ENCODE measurements at regions not wholly inside any gene's neighbourhood (a gene's known extent, or its start where the extent isn't known, plus 50 kb on each side); places are given as distances from the start of the nearest gene placed in this dataset.

DNA sequence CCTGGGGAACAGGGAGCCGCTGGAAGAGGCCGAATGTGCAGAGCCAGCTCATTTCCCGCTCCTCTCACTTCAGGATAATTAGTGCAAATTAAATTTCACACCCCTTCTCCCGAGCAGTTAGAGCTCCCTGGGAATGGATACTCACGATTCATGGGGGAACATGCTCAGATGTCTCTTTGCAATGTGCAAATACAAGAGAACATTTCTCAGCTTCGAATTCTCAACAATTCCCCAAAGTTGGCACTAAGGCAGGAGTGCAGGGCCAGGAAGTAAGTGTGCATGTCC, 54.9 kb downstream of the CAMK2N1 start:
- TF ChIP-seq, protein P1, sequence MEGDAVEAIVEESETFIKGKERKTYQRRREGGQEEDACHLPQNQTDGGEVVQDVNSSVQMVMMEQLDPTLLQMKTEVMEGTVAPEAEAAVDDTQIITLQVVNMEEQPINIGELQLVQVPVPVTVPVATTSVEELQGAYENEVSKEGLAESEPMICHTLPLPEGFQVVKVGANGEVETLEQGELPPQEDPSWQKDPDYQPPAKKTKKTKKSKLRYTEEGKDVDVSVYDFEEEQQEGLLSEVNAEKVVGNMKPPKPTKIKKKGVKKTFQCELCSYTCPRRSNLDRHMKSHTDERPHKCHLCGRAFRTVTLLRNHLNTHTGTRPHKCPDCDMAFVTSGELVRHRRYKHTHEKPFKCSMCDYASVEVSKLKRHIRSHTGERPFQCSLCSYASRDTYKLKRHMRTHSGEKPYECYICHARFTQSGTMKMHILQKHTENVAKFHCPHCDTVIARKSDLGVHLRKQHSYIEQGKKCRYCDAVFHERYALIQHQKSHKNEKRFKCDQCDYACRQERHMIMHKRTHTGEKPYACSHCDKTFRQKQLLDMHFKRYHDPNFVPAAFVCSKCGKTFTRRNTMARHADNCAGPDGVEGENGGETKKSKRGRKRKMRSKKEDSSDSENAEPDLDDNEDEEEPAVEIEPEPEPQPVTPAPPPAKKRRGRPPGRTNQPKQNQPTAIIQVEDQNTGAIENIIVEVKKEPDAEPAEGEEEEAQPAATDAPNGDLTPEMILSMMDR (conservative IDR thresholded peaks at IDR 0.05) = no peak
- no peak for TF ChIP-seq EZH2 (IDR thresholded peaks at IDR 0.05; ENCODE audit: low read depth)
